Adrenal gland (tissue), 9 donors: ENCODE measurements at regions not wholly inside any gene's neighbourhood (a gene's known extent, or its start where the extent isn't known, plus 50 kb on each side); places are given as distances from the start of the nearest gene placed in this dataset.

ENCODE experiments used
- DNase-seq, 7 donors: peaks; one replicate each; pipeline ENCODE4 v3.0.0-alpha.2; 2019 to 2020
- H3K27ac ChIP-seq, 5 donors: fragments of 200-600 bp; sonication (generic) in 4 of 5; 1 replicate in 3 of 5; 2 replicates in 2 of 5; pipeline versions ENCODE4 v1.5.1 to v1.8.0; 2016 to 2020; ENCODE audit warnings: mild to moderate bottlenecking in 1 of 5
- H3K27me3 ChIP-seq: fragments of 200-600 bp; 2 replicates; pipeline ENCODE4 v1.8.0; 2021
- H3K36me3 ChIP-seq, 2 donors: fragments of 200-600 bp; replicated peaks in 1 of 2; 1 replicate in 1 of 2; 2 replicates in 1 of 2; pipeline versions ENCODE4 v1.5.1 to v1.8.0; 2018 to 2022
- H3K4me1 ChIP-seq, 2 donors: fragments of 200-600 bp; replicated peaks in 1 of 2; 1 replicate in 1 of 2; 2 replicates in 1 of 2; pipeline versions ENCODE4 v1.5.1 to v1.8.0; 2018 to 2021
- H3K4me3 ChIP-seq, 4 donors: fragments of 200-600 bp; sonication (generic) in 3 of 4; one replicate each; pipeline ENCODE4 v1.5.1; 2016 to 2018
- H3K9me3 ChIP-seq, 3 donors: fragments of 200-600 bp; sonication (generic) in 1 of 3; replicated peaks in 1 of 3; 1 replicate in 2 of 3; 2 replicates in 1 of 3; pipeline versions ENCODE4 v1.5.1 to v1.8.0; 2016 to 2021
- POLR2A ChIP-seq, 2 donors: fragments of 450-650 bp; IDR thresholded peaks; one replicate each; pipeline ENCODE4 v1.6.1; 2017; ENCODE audit warnings: antibody characterized with exemption in 2 of 2, mild to moderate bottlenecking in 2 of 2, moderate library complexity in 1 of 2
- WGBS, 4 donors: extraction: QIAGEN DNeasy Blood & Tissue Kit in 2 of 4; methylation state at CpG; one replicate each; pipeline versions ENCODE4 v1.1.5 to v1.1.7; 2013 to 2017; 5-methylcytosine and 5-hydroxymethylcytosine counted together
- intact Hi-C, 2 donors: fragments of 100-400 bp; cut with DNase I; formaldehyde crosslinking; loops; one replicate each; pipeline versions ENCODE4 v1.14.1 to v1.15.0; 2022 to 2023
- TF ChIP-seq, protein P1 (sequence below), 6 experiments: fragments of 450-650 bp in 4 of 6; fragments of 200-600 bp in 2 of 6; sonication (generic) in 1 of 6; IDR thresholded peaks; 1 replicate in 5 of 6; 2 replicates in 1 of 6; pipeline versions ENCODE4 v1.5.1 to v1.8.0; 2016 to 2021; ENCODE audit warnings: antibody characterized with exemption in 6 of 6, mild to moderate bottlenecking in 2 of 6, moderate library complexity in 1 of 6
- donor health status: healthy with polysubstance abuse.
- donor health status: Bipolar disorder and iron deficiency.
- donor health status: DM: yes; HTN: yes; CAD: no.
- donor health status: DM: no; HTN: no; CAD: no.
- donor health status: DM: no; HTN: no; CAD: no.

DNA sequence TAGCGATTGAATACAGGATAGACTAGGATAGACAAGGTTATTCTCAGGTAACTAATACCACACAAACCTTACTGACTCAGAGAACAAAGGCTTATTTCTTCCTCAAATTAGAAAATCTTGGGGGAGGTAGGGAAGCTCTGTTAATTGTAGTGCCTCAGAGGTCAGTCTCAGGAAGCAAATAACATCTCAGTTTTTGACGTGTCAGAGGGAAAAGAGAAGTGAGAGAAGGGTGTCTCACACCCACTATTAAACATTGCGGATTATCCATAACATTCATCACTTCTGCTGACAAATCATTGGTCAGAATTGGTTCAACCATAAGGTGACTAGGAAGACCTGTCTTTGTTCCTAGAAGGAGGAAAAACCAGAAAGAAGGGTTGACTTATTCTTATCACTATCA, 579.4 kb upstream of the MIR17HG start:
- DNase-seq: no peak
- intact Hi-C loops: no loop called here
- H3K9me3 ChIP-seq: no peaks in the 10 kb centered on the region
- H3K27me3 ChIP-seq: no peaks in the 10 kb centered on the region
- H3K4me1 ChIP-seq: no peaks in the 10 kb centered on the region
- H3K4me3 ChIP-seq: no peak overlapping the region
- no peaks in the 10 kb centered on the region for H3K36me3 ChIP-seq
- no peak overlapping the region for H3K27ac ChIP-seq
- TF ChIP-seq, protein P1, sequence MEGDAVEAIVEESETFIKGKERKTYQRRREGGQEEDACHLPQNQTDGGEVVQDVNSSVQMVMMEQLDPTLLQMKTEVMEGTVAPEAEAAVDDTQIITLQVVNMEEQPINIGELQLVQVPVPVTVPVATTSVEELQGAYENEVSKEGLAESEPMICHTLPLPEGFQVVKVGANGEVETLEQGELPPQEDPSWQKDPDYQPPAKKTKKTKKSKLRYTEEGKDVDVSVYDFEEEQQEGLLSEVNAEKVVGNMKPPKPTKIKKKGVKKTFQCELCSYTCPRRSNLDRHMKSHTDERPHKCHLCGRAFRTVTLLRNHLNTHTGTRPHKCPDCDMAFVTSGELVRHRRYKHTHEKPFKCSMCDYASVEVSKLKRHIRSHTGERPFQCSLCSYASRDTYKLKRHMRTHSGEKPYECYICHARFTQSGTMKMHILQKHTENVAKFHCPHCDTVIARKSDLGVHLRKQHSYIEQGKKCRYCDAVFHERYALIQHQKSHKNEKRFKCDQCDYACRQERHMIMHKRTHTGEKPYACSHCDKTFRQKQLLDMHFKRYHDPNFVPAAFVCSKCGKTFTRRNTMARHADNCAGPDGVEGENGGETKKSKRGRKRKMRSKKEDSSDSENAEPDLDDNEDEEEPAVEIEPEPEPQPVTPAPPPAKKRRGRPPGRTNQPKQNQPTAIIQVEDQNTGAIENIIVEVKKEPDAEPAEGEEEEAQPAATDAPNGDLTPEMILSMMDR (IDR thresholded peaks at IDR 0.05): no peak
- TF ChIP-seq POLR2A (IDR thresholded peaks at IDR 0.05): no peak
- 72 to 87% (median 82%) methylated on average over 3 of the region's 3 CpGs for WGBS, 4 donors

DNA sequence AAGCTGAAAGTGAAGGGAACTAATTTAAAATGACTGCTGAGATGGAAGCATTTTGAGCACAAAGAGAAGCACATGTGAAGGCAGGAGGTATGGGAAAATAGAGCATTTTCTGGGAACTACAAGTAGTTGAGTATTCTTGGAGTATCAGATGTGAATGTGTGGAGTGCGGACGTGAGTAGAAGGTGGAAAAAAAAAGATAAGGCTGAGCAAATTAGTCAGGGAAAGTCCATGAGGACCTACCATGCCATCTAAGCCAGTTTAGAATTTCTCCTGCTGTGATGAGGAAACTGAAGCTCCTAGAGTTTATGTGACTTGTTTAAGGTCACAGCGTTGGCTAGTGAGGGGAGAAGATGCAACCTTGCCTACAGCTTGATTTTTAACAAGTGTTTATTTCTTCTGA, 578.1 kb upstream of the MIR17HG start:
- no peaks in the 10 kb centered on the region for H3K36me3 ChIP-seq
- intact Hi-C loops: no loop called here
- 83 to 86% (median 84%) methylated on average over 3 of the region's 3 CpGs for WGBS, 4 donors
- H3K27ac ChIP-seq: no peak overlapping the region
- H3K4me3 ChIP-seq: no peak overlapping the region
- no peaks in the 10 kb centered on the region for H3K27me3 ChIP-seq
- DNase-seq: no peak
- H3K9me3 ChIP-seq: no peaks in the 10 kb centered on the region
- TF ChIP-seq, protein P1 (IDR thresholded peaks at IDR 0.05): no peak
- no peak for TF ChIP-seq POLR2A (IDR thresholded peaks at IDR 0.05)
- no peaks in the 10 kb centered on the region for H3K4me1 ChIP-seq

- no peak for TF ChIP-seq POLR2A (IDR thresholded peaks at IDR 0.05)
- TF ChIP-seq, protein P1 (IDR thresholded peaks at IDR 0.05): no peak
- no peaks in the 10 kb centered on the region for H3K27me3 ChIP-seq
- no peaks in the 10 kb centered on the region for H3K4me1 ChIP-seq
- intact Hi-C loops: no loop called here
- no peak overlapping the region for H3K4me3 ChIP-seq
- WGBS, 4 donors: 63 to 65% (median 64%) methylated on average over 3 of the region's 3 CpGs
- H3K36me3 ChIP-seq: no peaks in the 10 kb centered on the region
- DNase-seq: no peak
- H3K27ac ChIP-seq: no peak overlapping the region
- H3K9me3 ChIP-seq: no peaks in the 10 kb centered on the region
These were observed 577.2 kb upstream of the MIR17HG start for GRCh38 chr13:90770334-90770733.

- no peaks in the 10 kb centered on the region for H3K27me3 ChIP-seq
- TF ChIP-seq POLR2A (IDR thresholded peaks at IDR 0.05): no peak
- TF ChIP-seq, protein P1 (IDR thresholded peaks at IDR 0.05): no peak
- no peak overlapping the region for H3K27ac ChIP-seq
- intact Hi-C loops: no loop called here
- no peak for DNase-seq
- H3K4me1 ChIP-seq: no peaks in the 10 kb centered on the region
- no peak overlapping the region for H3K4me3 ChIP-seq
- H3K36me3 ChIP-seq: no peaks in the 10 kb centered on the region
- no peaks in the 10 kb centered on the region for H3K9me3 ChIP-seq
These were observed 573.8 kb upstream of the MIR17HG start for GRCh38 chr13:90773681-90774080.
